ENCODE measurements at regions not wholly inside any gene's neighbourhood (a gene's known extent, or its start where the extent isn't known, plus 50 kb on each side); places are given as distances from the start of the nearest gene placed in this dataset.

DNA sequence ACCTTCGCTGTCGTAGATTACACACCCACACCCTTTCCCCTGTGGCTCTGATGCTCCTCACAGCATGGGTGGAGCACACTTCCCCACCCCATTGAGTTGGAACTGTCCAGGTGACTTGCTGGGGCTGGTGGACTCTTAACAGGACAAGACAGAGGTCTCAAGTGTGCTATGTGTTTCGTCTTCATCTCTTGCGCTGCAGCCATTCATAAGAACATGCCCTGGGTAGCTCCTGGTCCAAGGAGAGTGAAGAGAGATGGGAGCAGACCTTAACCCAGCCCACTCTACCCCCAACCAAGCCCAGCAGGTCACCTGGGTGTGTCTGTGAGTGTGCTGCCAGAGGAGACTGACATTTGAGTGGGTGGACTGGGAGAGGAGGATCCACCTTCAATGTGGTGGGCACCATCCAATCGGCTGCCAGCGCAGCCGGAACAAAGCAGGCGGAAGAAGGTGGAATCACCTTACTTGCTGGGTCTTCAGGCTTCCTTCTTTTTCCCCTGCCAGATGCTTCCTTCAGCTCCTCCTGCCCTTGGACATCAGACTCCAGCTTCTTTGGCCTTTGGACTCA lies 112.4 kb downstream of the HTR5A start:
- DNase-seq = no peak

DNA sequence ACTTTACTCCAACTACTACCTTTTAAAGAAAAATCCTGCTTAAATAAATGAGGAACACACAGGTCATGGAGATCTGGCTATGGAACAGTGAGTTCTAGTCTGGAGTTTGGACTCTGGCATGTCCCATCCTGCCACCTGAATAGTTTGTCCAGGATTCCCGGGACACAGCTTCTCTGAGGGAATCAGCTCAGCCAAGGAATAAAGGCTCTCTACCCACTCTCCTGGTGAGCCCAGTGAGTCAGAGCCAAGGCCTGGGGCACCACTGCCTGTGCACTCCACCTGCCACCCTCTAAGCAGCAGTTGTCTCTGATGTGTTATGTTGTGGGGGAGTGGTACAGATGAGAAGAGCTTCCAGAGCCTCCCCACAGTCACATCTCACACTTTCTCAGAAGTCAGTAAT lies 113.5 kb downstream of the HTR5A start:
- no peak for DNase-seq

DNA sequence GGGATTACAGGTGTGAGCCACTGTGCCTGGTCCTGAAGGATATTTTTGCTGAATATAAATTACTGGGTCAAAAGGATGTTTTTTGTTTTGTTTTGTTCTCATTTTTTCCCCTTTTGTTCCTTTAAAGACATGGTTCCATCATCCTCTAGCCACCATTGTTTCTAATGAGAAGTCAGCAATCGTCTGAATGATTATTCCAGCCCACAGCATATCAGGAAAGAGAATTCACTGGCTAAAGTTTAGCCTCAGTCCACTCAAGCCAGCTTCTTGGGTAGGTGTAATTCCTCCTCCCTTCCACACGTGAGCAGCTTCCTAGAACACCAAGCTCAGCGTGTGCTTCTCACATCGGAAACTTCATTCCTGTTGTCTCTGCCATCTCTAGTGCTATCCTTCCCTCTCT lies 112.8 kb upstream of the INSIG1 start:
- no peak for DNase-seq

DNA sequence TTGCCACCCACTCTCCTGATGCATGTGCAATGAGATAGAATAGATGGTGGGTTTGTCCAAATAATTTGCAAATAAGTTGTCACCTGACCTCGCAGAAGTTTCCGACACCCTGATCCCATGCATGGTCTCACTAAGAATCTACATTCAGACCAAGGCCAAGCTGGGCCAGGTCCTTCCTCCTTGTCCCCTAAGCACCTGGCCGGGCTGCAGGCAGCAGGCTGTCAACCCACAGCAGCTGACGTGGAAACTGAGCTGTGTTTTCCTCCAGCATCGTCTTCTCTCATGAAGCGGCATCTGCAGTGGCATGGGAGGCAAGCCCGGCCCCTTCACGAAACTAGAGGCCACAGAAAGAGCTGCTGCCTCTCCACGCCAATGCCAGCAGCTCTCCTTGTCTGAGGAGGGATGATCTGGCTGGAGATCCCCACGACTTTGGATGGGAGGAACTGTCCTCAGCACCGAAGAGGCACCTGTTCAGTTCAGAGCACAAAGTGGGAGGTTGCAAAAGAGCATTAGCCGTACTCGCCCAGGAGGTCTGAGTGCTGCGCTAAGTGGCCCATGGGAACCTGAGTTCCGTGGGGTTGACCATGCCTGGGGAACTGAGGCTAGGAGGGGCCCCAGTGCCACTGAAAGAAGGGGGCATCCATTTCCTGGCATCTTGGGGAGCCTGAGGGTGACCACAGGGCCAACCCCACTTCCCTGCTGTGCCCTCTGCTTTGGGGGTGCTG lies 110.5 kb upstream of the INSIG1 start:
- DNase-seq = no peak

DNA sequence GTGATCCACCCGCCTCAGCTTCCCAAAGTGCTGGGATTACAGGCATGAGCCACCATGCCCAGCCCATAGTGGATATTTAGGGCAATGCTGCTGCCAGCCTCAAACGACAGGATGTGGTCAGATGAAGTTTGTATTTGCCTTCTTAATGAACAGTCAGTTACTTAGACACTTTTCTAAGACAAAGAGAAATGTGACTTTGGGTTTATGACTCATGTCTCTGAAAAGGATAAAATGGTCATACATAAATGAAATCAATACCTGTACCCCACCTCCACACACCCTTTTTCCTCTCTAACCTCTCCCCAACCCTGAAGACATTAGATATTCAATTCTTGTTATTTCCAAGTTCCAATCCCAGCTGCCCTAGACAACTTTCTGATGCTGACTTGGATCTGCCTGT lies 109.3 kb upstream of the INSIG1 start:
- DNase-seq = no peak

DNA sequence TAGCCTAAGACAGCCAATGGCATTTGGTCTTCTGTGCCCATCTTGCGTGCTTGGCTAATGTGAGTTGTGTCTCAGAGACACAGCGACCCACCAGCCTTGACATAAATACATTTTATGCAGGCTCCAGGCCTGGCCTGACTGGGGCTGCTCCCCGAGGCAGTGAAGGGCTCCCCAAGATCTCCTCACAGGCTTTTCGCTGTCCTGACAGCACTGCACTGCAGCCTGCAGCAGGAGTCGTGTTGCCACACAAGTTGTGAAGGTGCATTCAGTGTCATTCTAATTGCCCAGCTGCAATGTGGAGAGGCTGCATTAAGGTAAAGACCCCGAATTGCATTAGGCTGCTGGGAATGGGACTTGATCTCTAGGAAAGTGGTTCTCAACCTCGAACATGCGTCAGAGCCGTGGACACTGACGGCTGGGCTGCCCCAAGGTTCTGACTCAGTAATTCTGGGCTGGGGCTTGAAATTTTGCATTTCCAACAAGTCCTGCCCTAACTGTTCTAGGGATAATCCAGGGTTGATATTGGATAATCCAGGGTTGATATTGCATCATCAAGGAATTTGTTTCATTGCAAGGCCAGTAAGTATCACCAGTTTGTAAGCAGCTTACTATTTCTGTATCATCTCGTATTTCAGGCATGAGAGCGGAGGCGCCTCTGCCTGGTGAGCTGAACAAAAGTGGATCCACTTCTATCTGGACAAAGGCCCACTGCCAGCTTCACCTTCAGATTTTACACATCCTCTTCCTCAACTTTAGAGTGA lies 108.7 kb upstream of the INSIG1 start:
- DNase-seq = no peak

DNA sequence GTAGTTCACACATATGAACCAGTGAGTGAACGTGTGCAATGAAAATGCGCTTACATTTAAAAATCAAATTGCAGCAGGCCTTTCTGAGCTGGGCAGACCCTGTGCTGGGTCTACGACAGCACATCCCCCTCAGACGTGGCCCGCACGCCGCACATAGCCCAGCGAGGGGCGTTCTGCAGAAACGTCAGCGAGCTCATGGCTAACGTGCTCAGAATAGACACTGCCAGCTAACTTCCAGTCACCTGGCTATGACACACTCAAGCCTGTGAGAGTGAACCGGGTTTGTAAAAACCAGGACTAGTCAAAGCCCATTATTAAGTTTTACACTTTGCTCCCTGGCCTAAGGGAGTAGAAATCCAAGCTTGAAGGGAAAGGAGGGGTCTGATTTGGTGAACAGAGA lies 108.1 kb upstream of the INSIG1 start:
- DNase-seq = no peak

DNA sequence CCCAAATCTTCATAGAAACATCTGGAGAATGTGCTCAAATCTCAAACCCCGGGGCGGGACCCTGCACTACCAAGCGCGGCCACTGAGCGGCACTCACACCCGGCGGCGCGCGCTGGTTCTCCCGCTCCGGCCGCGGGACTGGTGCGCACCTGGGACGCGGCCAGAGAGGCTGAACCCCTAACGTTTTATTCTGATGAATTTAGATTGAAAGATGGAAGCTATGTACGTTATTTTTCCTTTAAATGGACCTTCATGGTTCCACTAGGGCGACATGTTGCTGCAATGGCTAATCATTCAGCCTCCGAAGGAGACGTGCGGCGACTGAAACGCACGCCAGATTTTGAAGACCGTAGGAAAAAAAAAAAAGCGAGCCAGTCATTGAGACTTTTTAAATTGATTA lies 107.0 kb upstream of the INSIG1 start:
- no peak for DNase-seq

DNA sequence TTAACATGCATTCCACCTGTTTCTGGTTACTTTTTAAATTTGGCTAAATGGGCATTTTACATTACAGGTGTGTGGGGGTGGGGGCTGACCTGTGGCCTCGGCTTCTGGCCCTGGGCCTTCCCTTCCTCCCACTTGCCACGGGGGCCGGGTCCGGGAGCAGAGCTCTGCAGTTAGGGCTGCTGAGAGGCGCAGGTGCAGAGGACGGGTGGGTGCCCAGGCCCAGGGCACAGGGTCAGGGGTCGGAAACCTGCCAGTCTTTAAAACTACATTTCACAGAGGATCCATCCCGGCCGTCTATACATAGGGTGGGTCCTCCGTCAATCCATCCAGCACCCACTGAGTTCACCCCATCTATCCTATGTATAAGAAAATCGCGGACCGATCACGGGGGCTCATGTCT lies 106.5 kb upstream of the INSIG1 start:
- DNase-seq = no peak

DNA sequence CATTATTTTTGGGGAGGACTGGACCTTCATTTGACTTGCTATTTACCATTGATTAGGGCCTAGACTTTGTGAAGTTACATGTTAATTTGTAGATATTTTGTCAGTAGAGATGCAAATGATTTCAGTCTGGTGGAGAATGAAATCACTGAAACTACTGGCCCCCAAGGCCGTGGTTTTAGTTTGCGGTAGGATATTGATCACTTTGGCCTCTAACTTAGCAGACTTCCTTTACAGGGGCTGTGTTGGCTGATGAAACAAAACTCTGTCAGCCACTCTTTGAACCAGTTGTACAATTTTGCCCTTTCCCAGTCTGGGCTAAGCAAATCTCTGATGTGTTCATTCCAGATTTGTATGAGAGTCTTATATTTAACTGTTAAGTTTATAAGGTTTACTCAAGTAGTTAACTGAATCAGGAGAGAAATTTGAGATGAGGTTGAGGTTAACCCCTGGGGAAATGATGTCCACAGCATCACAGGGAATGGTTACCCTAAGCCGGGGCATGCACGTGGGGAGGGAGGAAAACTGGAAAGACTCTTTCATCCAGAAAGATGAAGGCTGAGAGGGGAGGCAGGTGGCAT lies 105.7 kb upstream of the INSIG1 start:
- DNase-seq = no peak

DNA sequence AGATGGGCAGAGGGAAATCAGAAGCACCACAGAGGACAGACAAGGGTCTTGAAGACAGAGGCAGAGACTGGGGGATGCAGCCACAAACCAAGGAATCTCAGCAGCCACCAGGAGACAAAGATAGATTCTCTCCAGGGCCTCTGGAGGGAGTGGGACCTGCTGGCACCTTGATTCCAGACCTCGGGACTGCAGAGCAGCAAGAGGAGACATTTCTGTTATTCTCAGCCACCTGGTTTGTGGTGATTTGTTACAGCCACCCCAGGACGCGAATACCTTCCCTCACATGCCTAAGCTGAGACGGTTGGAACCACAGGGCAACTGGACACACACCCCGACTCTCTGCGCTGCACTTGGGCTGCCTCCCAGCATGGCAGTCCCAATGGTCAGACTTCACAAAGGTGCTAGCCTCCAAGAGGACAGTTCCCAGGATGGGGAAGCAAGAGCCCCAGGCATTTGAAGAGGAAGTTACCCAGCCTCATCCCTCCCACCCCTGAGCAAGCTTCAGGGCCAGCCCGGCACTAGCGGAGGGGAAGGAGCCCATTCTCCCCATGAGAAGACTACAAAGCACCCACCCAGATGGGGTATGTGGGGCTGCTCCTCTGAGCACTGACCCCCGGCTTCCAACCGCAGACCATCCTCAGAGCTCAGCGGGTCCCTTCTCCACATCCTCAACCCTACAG lies 104.6 kb upstream of the INSIG1 start:
- DNase-seq = no peak

DNA sequence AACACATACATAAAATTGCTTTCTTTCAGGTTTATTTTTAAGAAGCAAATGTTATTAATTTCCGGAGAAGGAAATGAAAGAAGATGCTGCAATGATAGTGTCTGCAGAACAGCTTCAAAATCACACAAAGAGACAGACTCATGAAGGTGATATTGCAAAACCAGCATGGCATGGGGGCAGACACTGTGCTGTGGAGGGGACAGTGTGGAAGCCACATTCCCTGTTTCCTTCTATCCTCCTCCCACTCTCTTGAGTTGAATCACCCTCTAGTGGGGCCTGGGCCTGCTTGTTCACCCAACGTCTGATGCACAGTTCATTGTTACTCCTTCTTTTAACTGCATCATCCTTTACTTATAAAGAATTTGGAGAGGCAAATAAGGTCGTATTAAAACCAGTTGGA lies 104.0 kb upstream of the INSIG1 start:
- DNase-seq = no peak

DNA sequence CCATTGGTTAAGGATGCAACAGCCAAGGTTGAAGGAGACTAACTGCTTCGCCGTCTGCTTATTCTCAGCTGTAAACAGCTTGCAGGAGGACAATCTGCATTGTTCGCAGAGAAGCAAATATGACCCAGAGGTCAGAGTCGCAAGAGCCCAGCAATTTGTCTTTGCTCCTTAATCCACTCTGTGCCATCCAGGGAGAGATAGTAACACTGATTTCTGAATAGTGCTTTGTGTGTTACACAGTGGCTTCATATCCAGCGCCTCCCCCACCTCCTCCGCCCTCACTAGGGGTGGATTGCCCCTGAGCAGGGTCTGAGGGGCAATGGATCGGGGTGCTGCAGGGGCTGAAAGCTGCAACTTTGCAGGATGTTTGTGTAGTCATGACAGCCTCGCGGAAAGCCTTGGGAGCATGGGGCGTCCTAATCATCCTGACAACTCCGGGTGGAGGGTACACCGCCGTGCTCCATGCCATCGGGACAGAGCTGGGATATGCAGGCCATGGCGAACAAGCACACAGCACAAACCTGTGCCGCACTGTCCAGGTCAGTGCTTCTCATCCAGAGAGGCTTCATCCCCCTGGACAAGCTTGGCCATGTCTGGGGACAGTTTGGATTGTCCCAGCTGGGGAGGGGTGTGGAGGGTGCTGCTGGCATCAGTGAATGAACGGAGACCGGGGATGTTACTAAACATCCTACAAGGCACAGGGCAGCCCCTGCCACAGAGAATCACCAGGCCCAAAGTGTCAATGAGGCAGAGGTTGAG lies 103.1 kb upstream of the INSIG1 start:
- no peak for DNase-seq

DNA sequence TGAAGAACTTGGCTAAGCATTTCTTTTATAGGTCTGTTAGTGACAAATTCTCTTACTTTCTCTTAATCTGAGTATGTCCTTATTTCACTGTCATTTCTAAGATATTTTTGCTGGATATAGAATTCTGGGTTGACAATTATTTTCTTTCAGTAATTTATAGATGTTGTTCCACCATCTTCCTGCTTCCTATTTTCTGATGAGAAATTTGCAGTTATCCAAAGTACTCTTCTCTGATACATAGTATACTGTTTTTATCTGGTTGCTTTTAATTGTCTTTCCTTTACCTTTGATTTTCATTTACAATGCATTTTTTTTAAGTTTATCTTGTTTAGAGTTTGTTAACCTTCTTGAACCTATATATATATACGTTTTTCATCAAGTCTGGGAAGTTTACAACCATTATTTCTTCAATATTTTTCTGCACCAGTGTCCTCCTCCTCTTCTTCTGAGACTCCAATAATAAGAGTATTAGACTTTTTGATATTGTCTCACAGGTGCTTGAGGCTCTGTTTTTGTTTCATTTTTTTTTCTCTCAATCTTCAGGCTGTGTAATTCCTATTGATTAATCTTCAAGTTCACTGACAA lies 101.6 kb upstream of the INSIG1 start:
- no peak for DNase-seq

DNA sequence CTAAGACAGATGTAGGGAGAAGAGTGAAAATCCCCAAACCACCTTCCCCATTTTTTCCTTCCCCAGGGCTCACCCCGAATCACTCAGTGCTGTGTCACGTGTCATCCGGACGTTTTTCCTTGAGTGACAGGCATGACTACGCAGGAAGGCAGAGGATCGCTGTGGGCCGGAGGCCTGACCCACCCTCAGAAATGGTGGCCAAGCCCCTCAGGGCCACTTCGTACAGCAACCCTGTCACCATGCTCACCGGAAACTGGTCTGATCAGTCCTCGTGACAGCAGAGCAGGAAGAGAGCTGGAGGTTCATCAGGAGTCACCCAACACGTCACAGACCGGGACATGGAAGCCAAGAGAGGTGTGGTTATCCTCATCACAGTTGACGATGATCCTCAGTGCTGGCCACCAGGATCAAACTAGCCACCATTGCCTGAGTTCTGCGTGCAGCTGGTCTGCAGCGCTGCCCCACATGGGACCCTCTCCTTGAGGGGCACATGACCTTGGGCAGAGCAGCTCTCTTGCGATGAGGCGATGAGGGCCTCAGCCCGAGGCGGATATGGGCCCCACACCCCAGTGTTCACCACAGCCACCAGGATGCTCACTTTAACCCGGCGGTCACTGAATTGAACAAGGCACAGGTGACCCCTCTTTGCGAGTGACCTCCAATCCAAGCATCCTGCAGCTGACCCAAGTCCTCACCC lies 99.3 kb upstream of the INSIG1 start:
- DNase-seq = no peak

DNA sequence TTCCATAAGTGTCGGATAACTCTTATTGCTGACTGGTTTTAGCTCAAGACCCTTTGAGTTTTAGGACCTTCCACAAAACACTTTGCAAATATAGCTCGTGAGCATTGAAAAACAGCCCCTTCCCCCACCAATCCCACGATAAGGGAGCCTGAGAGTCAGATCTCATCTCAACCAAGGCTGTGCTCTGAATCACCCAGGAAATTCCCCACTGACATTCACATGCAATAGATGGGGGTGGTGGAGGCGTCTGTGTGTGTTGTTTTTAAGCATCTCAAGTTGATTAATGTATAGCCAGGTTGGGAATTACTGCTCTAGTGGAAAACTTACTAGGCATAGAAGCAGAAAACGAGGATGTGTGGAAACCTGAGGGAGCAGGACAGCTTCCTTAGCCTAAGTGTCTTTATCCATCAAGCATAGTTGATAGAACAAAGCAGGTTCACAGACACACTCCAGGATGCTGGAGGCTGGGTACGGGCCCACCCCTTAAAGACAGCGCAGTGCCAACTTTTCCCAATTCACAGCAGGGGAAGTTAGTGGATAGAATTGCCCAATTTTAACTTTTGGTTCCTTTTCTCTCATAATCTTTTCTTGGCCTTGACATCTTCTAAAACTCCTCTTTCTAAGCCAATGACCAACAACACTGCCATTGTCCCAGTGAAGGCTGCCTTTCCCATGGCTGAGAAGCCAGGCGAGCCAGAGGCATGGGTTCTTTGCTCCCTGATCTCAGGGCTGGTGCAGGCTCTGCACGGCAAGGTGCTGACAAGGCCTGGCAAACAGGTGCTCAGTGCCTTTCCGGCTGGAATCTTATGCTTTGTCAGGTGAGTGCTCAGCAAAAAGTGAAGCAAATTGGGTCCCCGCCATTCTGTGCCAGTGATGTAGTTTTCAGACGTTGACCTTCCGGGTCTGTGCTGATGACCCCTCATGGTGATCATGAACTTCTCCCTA lies 98.5 kb upstream of the INSIG1 start:
- no peak for DNase-seq

DNA sequence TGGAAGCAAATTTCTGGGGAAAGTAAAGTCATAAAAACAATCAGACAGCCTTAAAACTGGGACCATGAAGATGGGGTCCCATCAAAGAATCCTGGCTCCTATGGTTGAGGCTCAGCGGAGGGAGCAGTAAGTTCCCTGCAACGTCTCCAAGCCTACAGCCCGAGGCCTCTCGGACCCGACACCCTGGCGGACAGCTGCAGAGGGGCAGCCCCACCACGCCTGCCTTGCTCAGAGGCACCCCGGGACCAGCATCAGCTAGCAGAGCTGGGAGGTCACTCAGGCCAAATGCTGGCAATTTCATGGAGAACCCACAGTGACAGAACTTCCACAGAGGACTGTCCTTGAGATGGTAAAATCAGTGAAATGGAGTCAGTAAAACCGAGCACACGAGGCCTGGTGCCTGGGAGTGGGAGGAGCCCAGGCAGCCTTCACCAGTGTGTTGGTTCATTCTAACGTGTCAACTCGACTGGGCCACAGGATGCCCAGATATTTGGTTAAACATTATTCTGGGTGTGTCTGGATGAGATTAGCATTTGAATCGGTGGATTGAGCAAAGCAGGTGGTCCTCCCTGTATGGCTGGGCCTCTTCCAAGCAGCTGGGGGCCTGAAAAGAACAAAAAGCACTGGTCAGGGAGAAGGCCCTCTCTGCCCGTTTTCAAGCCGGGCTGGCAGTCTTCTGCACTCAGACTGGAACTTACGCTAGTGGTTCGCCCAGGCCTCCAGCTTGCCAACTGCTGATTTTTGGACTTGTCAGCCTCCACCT lies 96.2 kb upstream of the INSIG1 start:
- no peak for DNase-seq

DNA sequence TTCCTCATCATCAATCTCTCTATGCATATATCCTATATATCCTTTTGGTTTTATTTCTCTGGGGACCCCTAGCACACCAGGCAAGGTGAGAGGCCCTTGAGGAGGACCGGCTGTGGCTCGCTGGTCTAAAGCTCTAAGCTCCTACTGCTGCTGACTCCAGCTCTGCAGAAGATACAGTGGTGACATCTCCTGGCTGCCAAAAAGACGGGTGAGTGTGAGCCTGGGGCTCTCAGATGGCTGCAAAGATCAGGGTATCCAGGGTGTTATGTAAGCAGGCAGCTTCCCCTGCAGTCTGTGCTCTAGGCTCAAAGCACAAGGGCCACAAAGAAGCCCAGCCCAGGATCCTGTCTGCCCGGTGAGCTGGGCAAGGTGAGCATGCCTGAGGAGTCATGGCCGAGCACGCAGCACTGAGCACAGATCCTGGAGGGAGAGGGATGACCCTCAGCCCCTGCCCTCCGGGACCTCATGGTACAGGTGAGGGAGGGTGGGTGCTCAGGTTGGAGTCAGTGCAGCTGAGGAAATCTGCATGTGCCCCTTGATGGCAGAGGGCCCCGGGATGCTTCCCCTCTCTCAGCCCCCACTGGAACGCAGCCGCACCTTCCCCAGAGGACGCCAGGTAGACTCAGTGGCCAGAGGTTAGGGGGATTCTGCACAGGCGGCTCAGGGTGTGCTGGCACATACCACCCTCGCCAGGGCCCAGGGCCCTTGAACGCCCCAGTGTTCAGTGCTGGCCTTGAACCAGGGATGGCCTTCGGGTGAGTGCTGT lies 95.4 kb upstream of the INSIG1 start:
- no peak for DNase-seq
